ENCODE measurements at regions not wholly inside any gene's neighbourhood (a gene's known extent, or its start where the extent isn't known, plus 50 kb on each side); places are given as distances from the start of the nearest gene placed in this dataset.

DNA sequence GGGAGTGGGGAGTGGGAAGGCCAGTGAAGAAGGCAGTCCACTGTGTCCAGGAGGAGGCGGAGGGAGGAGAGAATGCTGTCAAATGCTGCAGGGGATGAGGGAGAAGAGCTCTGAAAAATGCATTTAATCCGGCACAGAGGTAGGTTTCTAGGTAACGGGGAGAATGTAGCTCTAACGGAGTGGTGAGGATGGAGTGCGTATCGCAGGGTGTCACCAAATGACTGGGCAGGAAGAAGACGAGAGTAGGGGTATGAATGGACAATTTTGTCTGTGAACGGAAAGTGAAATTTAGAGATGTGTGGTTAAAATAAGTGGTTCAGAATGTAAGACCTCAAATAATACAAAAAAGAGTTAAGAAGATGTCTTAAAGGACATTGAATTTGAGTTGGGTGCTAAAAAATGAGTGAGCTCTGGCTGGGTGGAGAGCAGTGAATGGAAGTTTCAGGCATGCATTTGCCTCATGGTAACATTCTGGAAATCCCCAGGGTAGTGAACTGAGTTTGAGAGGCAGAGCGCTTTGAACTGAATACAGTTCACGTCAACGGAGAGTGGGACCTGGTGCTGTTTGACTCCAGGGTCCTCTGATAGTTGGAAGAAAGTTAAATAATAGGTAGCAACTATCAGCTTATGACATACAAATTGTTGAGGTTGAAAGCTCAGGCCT lies 81.3 kb upstream of the CADM1 start:
- no peaks in the 10 kb centered on the region for H3K4me1 ChIP-seq
- WGBS, 2 donors, result 74 to 76% methylated on average over 11 of the region's 11 CpGs
- TF ChIP-seq CTCF (IDR thresholded peaks at IDR 0.05), result no peak
- no peak for TF ChIP-seq POLR2A (IDR thresholded peaks at IDR 0.05)
- no peak overlapping the region for H3K27ac ChIP-seq
- DNase-seq (no peak), ATAC-seq (no peak)
- H3K36me3 ChIP-seq (replicated peaks in 1 of 2; ENCODE audit: insufficient read depth in 1 of 2, low read depth in 2 of 2), result no peaks in the 10 kb centered on the region
- intact Hi-C loops (cut with DNase I), result no loop called here
- no peak overlapping the region for H3K4me3 ChIP-seq
- H3K27me3 ChIP-seq, result no peaks in the 10 kb centered on the region
- H3K9me3 ChIP-seq, result no peaks in the 10 kb centered on the region

DNA sequence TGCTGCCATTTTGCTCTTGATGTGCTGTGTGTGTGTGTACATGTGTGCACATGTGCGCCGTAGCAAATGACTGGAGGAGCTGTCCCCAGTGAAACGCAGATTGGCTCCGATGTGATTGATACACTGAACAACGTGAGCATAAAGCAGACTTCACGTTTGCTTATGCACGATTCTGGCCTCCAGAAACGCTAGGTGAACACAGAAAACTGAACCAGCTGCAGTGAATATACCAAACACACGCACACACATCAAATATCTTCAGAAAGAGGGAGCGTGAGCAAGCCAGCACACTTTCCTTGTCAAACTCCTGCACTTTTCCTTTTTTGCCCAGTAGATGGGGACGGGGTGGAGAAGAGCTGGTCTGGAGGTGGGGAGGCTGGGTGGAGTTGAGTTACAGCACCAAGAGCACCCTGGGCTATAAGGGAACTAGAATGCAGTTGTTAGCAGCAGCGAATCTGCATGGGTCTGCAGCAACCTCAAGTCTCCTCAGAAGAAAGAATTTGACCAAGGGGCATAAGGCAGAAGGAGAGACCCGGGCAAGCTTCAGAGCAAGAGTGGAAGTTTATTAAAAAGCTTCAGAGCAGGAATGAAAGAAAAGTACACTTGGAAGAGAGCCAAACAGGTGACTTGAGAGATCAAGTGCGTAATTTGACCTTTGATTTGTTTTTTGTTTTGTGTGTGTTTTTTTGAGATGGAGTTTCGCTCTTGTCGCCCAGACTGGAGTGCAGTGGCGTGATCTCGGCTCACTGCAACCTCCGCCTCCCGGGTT lies 77.8 kb upstream of the CADM1 start:
- no peaks in the 10 kb centered on the region for H3K27me3 ChIP-seq
- intact Hi-C loops (cut with DNase I), result no loop called here

GRCh38 chr11:115580927-115581680 lies 76.9 kb upstream of the CADM1 start:
- ATAC-seq, result no peak
- intact Hi-C loops (cut with DNase I), result no loop called here
- TF ChIP-seq POLR2A (IDR thresholded peaks at IDR 0.05), result no peak
- TF ChIP-seq CTCF (IDR thresholded peaks at IDR 0.05), result no peak
- no peaks in the 10 kb centered on the region for H3K4me1 ChIP-seq
- no peaks in the 10 kb centered on the region for H3K27me3 ChIP-seq
- WGBS, 2 donors, result 30 to 37% methylated on average over 7 of the region's 7 CpGs
- no peak overlapping the region for H3K27ac ChIP-seq
- no peak overlapping the region for H3K4me3 ChIP-seq
- H3K36me3 ChIP-seq (replicated peaks in 1 of 2; ENCODE audit: insufficient read depth in 1 of 2, low read depth in 2 of 2), result no peaks in the 10 kb centered on the region
- peak in 1 of 4 donors; percentile 8 for DNase-seq
- H3K9me3 ChIP-seq, result no peaks in the 10 kb centered on the region

More for the DNA sequence above, 77.8 kb upstream of the CADM1 start:
- 49 to 62% methylated on average over 20 of the region's 20 CpGs for WGBS, 2 donors
- ATAC-seq (no peak), DNase-seq (no peak)
- no peaks in the 10 kb centered on the region for H3K4me1 ChIP-seq
- H3K9me3 ChIP-seq, result no peaks in the 10 kb centered on the region
- H3K36me3 ChIP-seq (replicated peaks in 1 of 2; ENCODE audit: insufficient read depth in 1 of 2, low read depth in 2 of 2), result no peaks in the 10 kb centered on the region
- no peak overlapping the region for H3K4me3 ChIP-seq
- no peak for TF ChIP-seq CTCF (IDR thresholded peaks at IDR 0.05)
- TF ChIP-seq POLR2A (IDR thresholded peaks at IDR 0.05), result no peak
- H3K27ac ChIP-seq, result no peak overlapping the region

DNA sequence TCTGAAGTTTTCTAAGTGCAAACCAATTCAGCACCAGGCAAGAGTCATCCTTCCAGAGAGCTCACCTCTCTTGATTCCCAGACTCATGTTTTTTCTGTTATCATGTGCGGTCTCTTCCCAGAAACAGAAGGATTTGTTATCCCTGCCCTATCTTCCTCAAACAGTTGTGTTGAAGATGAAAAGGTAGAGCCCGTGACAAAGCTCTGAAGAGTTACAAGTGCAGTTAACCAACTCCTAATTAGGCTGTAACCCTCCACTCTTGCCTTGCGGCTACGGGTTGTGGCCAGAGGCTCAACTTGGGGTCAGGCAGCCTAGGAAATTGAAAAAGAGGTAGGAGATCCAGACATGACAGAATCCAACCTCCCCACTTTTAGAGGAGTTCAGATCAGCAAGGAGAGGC lies 76.2 kb upstream of the CADM1 start:
- Histone ChIP-seq H3K4me3 (no peak overlapping the region), H3K4me1 (no peaks in the 10 kb centered on the region), H3K36me3 (replicated peaks in 1 of 2; ENCODE audit: insufficient read depth in 1 of 2, low read depth in 2 of 2) (no peaks in the 10 kb centered on the region), H3K9me3 (no peaks in the 10 kb centered on the region), H3K27ac (no peak overlapping the region), H3K27me3 (no peaks in the 10 kb centered on the region)
- ATAC-seq (no peak), DNase-seq (no peak)
- WGBS, 2 donors, result 59 to 66% methylated on average over 4 of the region's 4 CpGs
- intact Hi-C loops (cut with DNase I), result no loop called here
- TF ChIP-seq POLR2A (IDR thresholded peaks at IDR 0.05), result no peak
- no peak for TF ChIP-seq CTCF (IDR thresholded peaks at IDR 0.05)
